ENCODE measurements at regions not wholly inside any gene's neighbourhood (a gene's known extent, or its start where the extent isn't known, plus 50 kb on each side); places are given as distances from the start of the nearest gene placed in this dataset.

DNA sequence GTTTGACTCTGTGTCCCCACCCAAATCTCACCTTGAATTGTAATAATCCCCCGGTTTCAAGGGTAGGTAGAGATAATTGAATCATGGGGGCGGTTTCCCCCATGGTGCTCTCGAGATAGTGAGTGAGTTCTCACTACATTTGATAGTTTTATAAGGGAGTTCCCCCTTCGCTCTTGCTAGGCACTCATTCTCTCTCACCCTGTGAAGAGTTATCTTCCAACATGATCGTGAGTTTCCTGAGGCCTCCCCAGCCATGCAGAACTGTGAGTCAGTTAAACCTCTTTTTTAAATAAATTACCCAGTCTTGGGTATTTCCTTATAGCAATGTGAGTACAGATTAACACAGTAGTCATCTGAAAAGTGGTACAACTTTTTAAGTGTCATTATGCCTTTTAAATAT lies 913.5 kb upstream of the LRRN3 start:
- TF ChIP-seq, protein P1, sequence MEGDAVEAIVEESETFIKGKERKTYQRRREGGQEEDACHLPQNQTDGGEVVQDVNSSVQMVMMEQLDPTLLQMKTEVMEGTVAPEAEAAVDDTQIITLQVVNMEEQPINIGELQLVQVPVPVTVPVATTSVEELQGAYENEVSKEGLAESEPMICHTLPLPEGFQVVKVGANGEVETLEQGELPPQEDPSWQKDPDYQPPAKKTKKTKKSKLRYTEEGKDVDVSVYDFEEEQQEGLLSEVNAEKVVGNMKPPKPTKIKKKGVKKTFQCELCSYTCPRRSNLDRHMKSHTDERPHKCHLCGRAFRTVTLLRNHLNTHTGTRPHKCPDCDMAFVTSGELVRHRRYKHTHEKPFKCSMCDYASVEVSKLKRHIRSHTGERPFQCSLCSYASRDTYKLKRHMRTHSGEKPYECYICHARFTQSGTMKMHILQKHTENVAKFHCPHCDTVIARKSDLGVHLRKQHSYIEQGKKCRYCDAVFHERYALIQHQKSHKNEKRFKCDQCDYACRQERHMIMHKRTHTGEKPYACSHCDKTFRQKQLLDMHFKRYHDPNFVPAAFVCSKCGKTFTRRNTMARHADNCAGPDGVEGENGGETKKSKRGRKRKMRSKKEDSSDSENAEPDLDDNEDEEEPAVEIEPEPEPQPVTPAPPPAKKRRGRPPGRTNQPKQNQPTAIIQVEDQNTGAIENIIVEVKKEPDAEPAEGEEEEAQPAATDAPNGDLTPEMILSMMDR (IDR thresholded peaks at IDR 0.05; ENCODE audit: insufficient read depth, low read length): no peak
- TF ChIP-seq POLR2AphosphoS5 (IDR thresholded peaks at IDR 0.05; ENCODE audit: low read depth) (no peak), SPI1 (IDR thresholded peaks at IDR 0.05; ENCODE audit: borderline replicate concordance, low read depth) (no peak)

Measured in HL-60 (cell line).